Progenitor cell of endocrine pancreas (in vitro differentiated cells): ENCODE measurements at regions not wholly inside any gene's neighbourhood (a gene's known extent, or its start where the extent isn't known, plus 50 kb on each side); places are given as distances from the start of the nearest gene placed in this dataset.

Source experiments
- DNase-seq: peaks from one replicate; pipeline ENCODE4 v3.0.0; 2021; ENCODE audit warnings: low spot score; ENCODE audit not compliant: unreplicated experiment
- H3K27ac Mint-ChIP-seq: 2 replicates; pipeline ENCODE4 v1.8.0; 2021; ENCODE audit warnings: mild to moderate bottlenecking, moderate library complexity, mixed read lengths
- H3K27me3 Mint-ChIP-seq: 2 replicates; pipeline ENCODE4 v1.8.0; 2021; ENCODE audit warnings: mixed read lengths
- H3K36me3 Mint-ChIP-seq: 2 replicates; pipeline ENCODE4 v1.8.0; 2022; ENCODE audit warnings: mixed read lengths; ENCODE audit not compliant: insufficient read depth
- H3K4me1 Mint-ChIP-seq: 2 replicates; pipeline ENCODE4 v1.8.0; 2021; ENCODE audit warnings: low read depth, mixed read lengths
- H3K4me3 Mint-ChIP-seq: 2 replicates; pipeline ENCODE4 v1.8.0; 2021; ENCODE audit warnings: low read depth, mild to moderate bottlenecking, moderate library complexity, mixed read lengths
- H3K9me3 Mint-ChIP-seq: 2 replicates; pipeline ENCODE4 v1.8.0; 2021; ENCODE audit warnings: low read depth, mixed read lengths
- TF ChIP-seq, protein P1 (sequence below): fragments of 200-600 bp; sonication (generic); IDR thresholded peaks from one replicate; pipeline ENCODE4 v1.5.0; 2021; ENCODE audit warnings: antibody characterized with exemption, mild to moderate bottlenecking; ENCODE audit not compliant: unreplicated experiment

DNA sequence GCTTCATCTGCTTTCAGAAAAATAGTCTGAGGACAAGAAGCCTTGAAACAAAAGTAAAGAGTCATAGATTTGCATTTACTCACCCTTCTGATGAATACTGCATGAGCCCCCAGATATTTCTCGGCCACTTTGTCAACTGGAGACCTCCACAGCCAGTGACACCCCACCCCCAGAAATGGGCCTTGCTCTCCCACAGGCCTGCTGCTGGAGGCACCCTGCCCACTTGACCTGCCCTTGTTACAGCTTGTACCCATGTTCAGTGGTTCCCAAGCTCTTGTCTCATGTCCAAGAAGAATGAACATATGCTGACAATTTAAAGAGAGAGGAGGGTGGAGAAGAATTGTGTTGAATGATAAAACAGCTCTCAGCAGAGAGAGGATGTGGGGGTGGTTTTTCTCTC, 225.1 kb downstream of the DCAF12L2 start:
- Mint-ChIP-seq H3K27me3 (no peaks in the 10 kb centered on the region), H3K4me1 (no peaks in the 10 kb centered on the region), H3K9me3 (peaks cover 15% of the 10 kb centered on the region), H3K27ac (no peak overlapping the region), H3K36me3 (no peaks in the 10 kb centered on the region), H3K4me3 (no peak overlapping the region)
- TF ChIP-seq, protein P1, sequence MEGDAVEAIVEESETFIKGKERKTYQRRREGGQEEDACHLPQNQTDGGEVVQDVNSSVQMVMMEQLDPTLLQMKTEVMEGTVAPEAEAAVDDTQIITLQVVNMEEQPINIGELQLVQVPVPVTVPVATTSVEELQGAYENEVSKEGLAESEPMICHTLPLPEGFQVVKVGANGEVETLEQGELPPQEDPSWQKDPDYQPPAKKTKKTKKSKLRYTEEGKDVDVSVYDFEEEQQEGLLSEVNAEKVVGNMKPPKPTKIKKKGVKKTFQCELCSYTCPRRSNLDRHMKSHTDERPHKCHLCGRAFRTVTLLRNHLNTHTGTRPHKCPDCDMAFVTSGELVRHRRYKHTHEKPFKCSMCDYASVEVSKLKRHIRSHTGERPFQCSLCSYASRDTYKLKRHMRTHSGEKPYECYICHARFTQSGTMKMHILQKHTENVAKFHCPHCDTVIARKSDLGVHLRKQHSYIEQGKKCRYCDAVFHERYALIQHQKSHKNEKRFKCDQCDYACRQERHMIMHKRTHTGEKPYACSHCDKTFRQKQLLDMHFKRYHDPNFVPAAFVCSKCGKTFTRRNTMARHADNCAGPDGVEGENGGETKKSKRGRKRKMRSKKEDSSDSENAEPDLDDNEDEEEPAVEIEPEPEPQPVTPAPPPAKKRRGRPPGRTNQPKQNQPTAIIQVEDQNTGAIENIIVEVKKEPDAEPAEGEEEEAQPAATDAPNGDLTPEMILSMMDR = no peak
- no peak for DNase-seq

DNA sequence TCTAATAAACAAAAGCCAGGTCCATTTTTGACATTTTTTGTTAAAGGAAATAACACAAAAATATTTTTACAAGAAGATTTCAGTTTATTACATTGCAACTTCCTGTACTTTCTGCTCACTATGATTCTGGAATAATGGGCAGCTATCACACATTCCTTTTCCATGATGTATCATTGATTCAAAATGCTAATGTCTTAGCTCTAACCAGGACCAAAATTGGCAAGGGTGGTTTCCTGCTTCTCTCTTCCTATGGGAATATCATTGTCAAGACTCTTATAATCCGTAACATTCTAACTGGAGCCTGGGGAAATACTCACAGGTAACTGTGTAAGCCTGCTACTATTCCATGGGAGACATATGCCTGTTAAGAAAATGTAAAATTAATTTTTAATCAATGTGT, 218.6 kb downstream of the DCAF12L2 start:
- Mint-ChIP-seq H3K27ac (no peak overlapping the region), H3K9me3 (no peaks in the 10 kb centered on the region), H3K36me3 (no peaks in the 10 kb centered on the region), H3K4me3 (no peak overlapping the region), H3K4me1 (no peaks in the 10 kb centered on the region), H3K27me3 (no peaks in the 10 kb centered on the region)
- DNase-seq = no peak
- TF ChIP-seq, protein P1 = no peak

DNA sequence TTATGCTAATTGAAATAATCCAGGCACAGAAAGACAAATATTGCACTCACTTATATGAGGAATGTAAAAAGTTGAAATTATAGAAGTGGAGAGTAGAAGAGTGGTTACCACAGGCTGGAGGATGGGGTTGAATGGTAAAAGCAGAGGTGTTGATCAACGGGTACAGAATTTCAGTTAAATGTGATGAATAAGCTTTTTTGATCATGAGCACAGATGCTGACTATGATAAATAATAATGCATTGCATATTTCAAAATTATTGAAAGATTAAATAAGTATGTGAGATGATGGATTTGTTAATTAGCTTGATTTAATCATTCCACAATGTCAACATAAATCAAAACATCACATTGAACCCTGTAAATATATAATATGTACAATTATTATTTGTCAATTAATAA, 213.1 kb downstream of the DCAF12L2 start:
- TF ChIP-seq, protein P1 = no peak
- H3K36me3 Mint-ChIP-seq = no peaks in the 10 kb centered on the region
- H3K9me3 Mint-ChIP-seq = no peaks in the 10 kb centered on the region
- H3K27me3 Mint-ChIP-seq = no peaks in the 10 kb centered on the region
- H3K27ac Mint-ChIP-seq = no peak overlapping the region
- DNase-seq = no peak
- no peaks in the 10 kb centered on the region for H3K4me1 Mint-ChIP-seq
- H3K4me3 Mint-ChIP-seq = no peak overlapping the region

DNA sequence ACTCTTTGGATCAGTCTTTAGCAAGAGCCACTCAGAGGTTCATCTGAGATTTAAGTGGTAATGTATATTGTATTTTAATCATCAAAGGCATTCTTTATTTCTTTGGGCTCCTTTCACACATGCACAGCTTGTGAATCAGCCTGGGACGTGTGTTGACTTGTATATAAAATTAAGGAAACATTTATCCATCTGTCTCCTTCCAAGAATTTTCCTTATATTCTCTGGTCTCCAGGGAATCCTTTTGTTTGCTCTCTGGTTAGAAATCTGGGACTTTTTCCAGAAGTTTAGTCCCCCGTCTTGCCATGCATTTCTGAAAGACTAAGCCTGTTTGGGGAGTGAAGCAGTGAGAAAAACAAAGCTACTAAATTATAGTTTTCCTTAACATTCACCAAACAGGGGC, 212.3 kb downstream of the DCAF12L2 start:
- TF ChIP-seq, protein P1 = no peak
- H3K36me3 Mint-ChIP-seq = no peaks in the 10 kb centered on the region

DNA sequence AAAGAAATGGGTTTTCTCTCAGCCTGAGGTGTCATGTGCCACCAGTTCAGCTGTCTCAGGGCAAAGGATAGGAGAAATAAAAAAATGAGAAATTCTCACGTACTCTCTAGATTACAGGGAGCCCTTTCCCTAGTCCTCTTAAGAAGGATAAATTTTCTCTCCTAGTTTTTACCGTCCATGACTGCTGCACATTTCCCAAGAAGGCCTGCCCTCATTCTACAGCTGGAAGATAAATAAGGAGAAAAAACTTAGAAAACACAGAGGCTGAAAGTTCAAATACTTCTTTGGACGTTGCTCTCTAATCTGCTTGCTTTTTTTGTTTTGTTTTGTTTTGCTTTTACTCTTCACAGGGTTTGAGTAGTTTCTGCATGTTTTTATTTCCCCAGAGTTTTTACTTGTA, 211.9 kb downstream of the DCAF12L2 start:
- TF ChIP-seq, protein P1 = no peak
- DNase-seq = no peak
- no peaks in the 10 kb centered on the region for H3K27me3 Mint-ChIP-seq
- H3K27ac Mint-ChIP-seq = no peak overlapping the region
- no peaks in the 10 kb centered on the region for H3K4me1 Mint-ChIP-seq
- no peaks in the 10 kb centered on the region for H3K9me3 Mint-ChIP-seq
- no peak overlapping the region for H3K4me3 Mint-ChIP-seq
- H3K36me3 Mint-ChIP-seq = no peaks in the 10 kb centered on the region

More for the DNA sequence above, 212.3 kb downstream of the DCAF12L2 start:
- Mint-ChIP-seq H3K27me3 (no peaks in the 10 kb centered on the region), H3K4me1 (no peaks in the 10 kb centered on the region), H3K9me3 (no peaks in the 10 kb centered on the region), H3K4me3 (no peak overlapping the region), H3K27ac (no peak overlapping the region)
- no peak for DNase-seq
